Keratinocyte (primary cell): ENCODE measurements at regions not wholly inside any gene's neighbourhood (a gene's known extent, or its start where the extent isn't known, plus 50 kb on each side); places are given as distances from the start of the nearest gene placed in this dataset.

Experiments used
- DNase-seq: peaks from one replicate; pipeline ENCODE4 v3.0.0-alpha.2; 2011; ENCODE audit warnings: low read depth, missing footprints, low spot score
- FAIRE-seq: peaks from 2 replicates; lab custom pipeline; 2011; peaks lifted over from hg19 to GRCh38; lab: Jason Lieb, UNC
- H2AFZ ChIP-seq: 2 replicates; pipeline ENCODE4 v1.6.0; 2012; ENCODE audit warnings: low read length, control low read depth, inconsistent platforms; ENCODE audit not compliant: control insufficient read depth
- H3K27ac ChIP-seq: 2 replicates; pipeline ENCODE4 v1.5.1; 2011; ENCODE audit warnings: low read length; ENCODE audit not compliant: control insufficient read depth, insufficient read depth
- H3K27me3 ChIP-seq: 3 replicates; pipeline ENCODE4 v1.6.0; 2011; ENCODE audit warnings: low read length; ENCODE audit not compliant: control insufficient read depth, insufficient read depth; ENCODE audit errors: extremely low read depth
- H3K36me3 ChIP-seq, 2 experiments: 2 replicates in 1 of 2; 3 replicates in 1 of 2; pipeline ENCODE4 v1.5.1; 2011; ENCODE audit warnings: low read length in 2 of 2, mild to moderate bottlenecking in 1 of 2; ENCODE audit not compliant: control insufficient read depth in 2 of 2, insufficient read depth in 2 of 2; ENCODE audit errors: extremely low read depth in 1 of 2
- H3K4me1 ChIP-seq: 3 replicates; pipeline ENCODE4 v1.5.1; 2011; ENCODE audit warnings: low read length; ENCODE audit not compliant: control insufficient read depth, insufficient read depth; ENCODE audit errors: extremely low read depth
- H3K4me2 ChIP-seq: 3 replicates; pipeline ENCODE4 v1.6.0; 2011; ENCODE audit warnings: low read depth, low read length; ENCODE audit not compliant: control insufficient read depth, insufficient read depth; ENCODE audit errors: extremely low read depth
- H3K4me3 ChIP-seq, 3 experiments: fragments of 200-600 bp in 1 of 3; sonication (generic) in 1 of 3; 2 replicates in 2 of 3; 3 replicates in 1 of 3; pipeline ENCODE4 v1.5.1; 2011 to 2016; ENCODE audit warnings: low read length in 3 of 3, mild to moderate bottlenecking in 3 of 3, control low read depth in 2 of 3, inconsistent platforms in 1 of 3, low read depth in 1 of 3, mixed read lengths in 1 of 3, mixed run types in 1 of 3, moderate library complexity in 1 of 3; ENCODE audit not compliant: control insufficient read depth in 2 of 3, insufficient read depth in 2 of 3; ENCODE audit errors: extremely low read depth in 1 of 3
- H3K79me2 ChIP-seq: 2 replicates; pipeline ENCODE4 v1.6.0; 2012; ENCODE audit warnings: low read length; ENCODE audit not compliant: control insufficient read depth, insufficient read depth
- H3K9ac ChIP-seq: 3 replicates; pipeline ENCODE4 v1.6.0; 2011; ENCODE audit warnings: low read length; ENCODE audit not compliant: control insufficient read depth, insufficient read depth; ENCODE audit errors: extremely low read depth
- H3K9me1 ChIP-seq: 3 replicates; pipeline ENCODE4 v1.6.0; 2011; ENCODE audit warnings: low read length; ENCODE audit not compliant: control insufficient read depth, insufficient read depth; ENCODE audit errors: extremely low read depth
- H3K9me3 ChIP-seq: 2 replicates; pipeline ENCODE4 v1.5.1; 2012; ENCODE audit warnings: low read depth, low read length; ENCODE audit not compliant: control insufficient read depth
- H4K20me1 ChIP-seq: 3 replicates; pipeline ENCODE4 v1.6.0; 2011; ENCODE audit warnings: low read length; ENCODE audit not compliant: control insufficient read depth, insufficient read depth; ENCODE audit errors: extremely low read depth
- CTCF ChIP-seq, 3 experiments: IDR thresholded peaks in 1 of 3; conservative IDR thresholded peaks in 1 of 3; optimal IDR thresholded peaks in 1 of 3; 2 replicates in 2 of 3; 3 replicates in 1 of 3; pipeline versions ENCODE3 to v1.5.1; 2011; ENCODE audit warnings: low read length in 3 of 3, mild to moderate bottlenecking in 3 of 3, moderate library complexity in 2 of 3, control low read depth in 1 of 3, inconsistent platforms in 1 of 3; ENCODE audit not compliant: insufficient read depth in 2 of 3; ENCODE audit errors: extremely low read depth in 1 of 3
- EZH2 ChIP-seq: IDR thresholded peaks from one replicate; pipeline ENCODE4 v1.6.1; 2012; ENCODE audit warnings: inconsistent platforms, mild to moderate bottlenecking, low read length, moderate library complexity
- dilution Hi-C: fragments of 300-500 bp; cut with MboI; formaldehyde crosslinking; loops from one replicate; pipeline ENCODE4 v1.7.0; 2020; ENCODE audit warnings: low sequenced_read_pairs; ENCODE audit not compliant: extremely low pct_ligation_motif_present

GRCh38 chr21:35819134-35819533 is 241.2 kb downstream of the SETD4 start:
- no peak overlapping the region for H3K4me3 ChIP-seq
- DNase-seq (no peak), FAIRE-seq (no peak)
- dilution Hi-C loops, result no loop called here
- H2AFZ ChIP-seq, result no peak overlapping the region
- no peak overlapping the region for H3K9ac ChIP-seq
- no peaks in the 10 kb centered on the region for H3K79me2 ChIP-seq
- TF ChIP-seq EZH2 (no peak), CTCF (optimal IDR thresholded peaks at IDR 0.05 in 1 of 3, IDR thresholded peaks at IDR 0.05 in 1 of 3, conservative IDR thresholded peaks at IDR 0.05 in 1 of 3; ENCODE audit: extremely low read depth in 1 of 3, insufficient read depth in 2 of 3, low read length in 3 of 3) (no peak)
- no peaks in the 10 kb centered on the region for H3K9me3 ChIP-seq
- H3K9me1 ChIP-seq, result no peaks in the 10 kb centered on the region
- H3K27ac ChIP-seq, result no peak overlapping the region
- no peak overlapping the region for H3K4me2 ChIP-seq
- H3K36me3 ChIP-seq, result no peaks in the 10 kb centered on the region
- H4K20me1 ChIP-seq, result no peaks in the 10 kb centered on the region
- H3K27me3 ChIP-seq, result no peaks in the 10 kb centered on the region
- peaks cover 2% of the 10 kb centered on the region for H3K4me1 ChIP-seq

GRCh38 chr21:35818597-35818996 is 241.7 kb downstream of the SETD4 start:
- Histone ChIP-seq H3K4me3 (no peak overlapping the region), H3K9me1 (no peaks in the 10 kb centered on the region), H2AFZ (no peak overlapping the region), H3K9ac (no peak overlapping the region), H3K27me3 (no peaks in the 10 kb centered on the region), H3K4me2 (no peak overlapping the region), H3K79me2 (no peaks in the 10 kb centered on the region), H3K4me1 (peaks cover 2% of the 10 kb centered on the region), H3K27ac (no peak overlapping the region), H3K36me3 (no peaks in the 10 kb centered on the region), H4K20me1 (no peaks in the 10 kb centered on the region), H3K9me3 (no peaks in the 10 kb centered on the region)
- DNase-seq (no peak), FAIRE-seq (no peak)
- dilution Hi-C loops, result no loop called here
- no peak for TF ChIP-seq CTCF (optimal IDR thresholded peaks at IDR 0.05 in 1 of 3, IDR thresholded peaks at IDR 0.05 in 1 of 3, conservative IDR thresholded peaks at IDR 0.05 in 1 of 3; ENCODE audit: extremely low read depth in 1 of 3, insufficient read depth in 2 of 3, low read length in 3 of 3)
- TF ChIP-seq EZH2, result no peak
